HL-60 (cell line): ENCODE measurements at regions not wholly inside any gene's neighbourhood (a gene's known extent, or its start where the extent isn't known, plus 50 kb on each side); places are given as distances from the start of the nearest gene placed in this dataset.

ENCODE experiments used
- DNase-seq, 2 experiments: peaks; one replicate each; pipeline ENCODE4 v3.0.0-alpha.2; 2010 to 2020; ENCODE audit warnings: low read depth in 1 of 2, low spot score in 1 of 2
- H3K27ac ChIP-seq: fragments of 250-450 bp; sonication (Bioruptor Pico); replicated peaks from 2 replicates; pipeline ENCODE4 v1.5.1; 2020; ENCODE audit warnings: mild to moderate bottlenecking, moderate library complexity
- H3K27me3 ChIP-seq: fragments of 250-450 bp; sonication (Bioruptor Pico); 2 replicates; pipeline ENCODE4 v1.5.1; 2021; ENCODE audit warnings: mild to moderate bottlenecking, moderate library complexity; ENCODE audit not compliant: insufficient read depth, poor library complexity, severe bottlenecking
- H3K4me3 ChIP-seq: replicated peaks from 2 replicates; pipeline ENCODE4 v1.5.1; 2011; ENCODE audit warnings: mild to moderate bottlenecking, control low read depth, low read length; ENCODE audit not compliant: insufficient read depth
- CTCF ChIP-seq: IDR thresholded peaks from one replicate; pipeline ENCODE4 v1.5.1; 2011; ENCODE audit warnings: low read length, control low read depth, inconsistent platforms; ENCODE audit not compliant: insufficient read depth
- GABPA ChIP-seq: IDR thresholded peaks from 2 replicates; pipeline ENCODE4 v1.6.1; 2012; ENCODE audit warnings: low read depth
- POLR2AphosphoS5 ChIP-seq: IDR thresholded peaks from 2 replicates; pipeline ENCODE4 v1.6.1; 2012; ENCODE audit warnings: low read depth
- REST ChIP-seq: IDR thresholded peaks from 2 replicates; pipeline ENCODE4 v1.6.1; 2012; ENCODE audit warnings: low read depth; ENCODE audit not compliant: insufficient replicate concordance
- SPI1 ChIP-seq: IDR thresholded peaks from 2 replicates; pipeline ENCODE4 v1.6.1; 2012; ENCODE audit warnings: low read depth, mild to moderate bottlenecking, borderline replicate concordance

GRCh38 chr5:68071736-68072135, 143.8 kb upstream of the PIK3R1 start:
- Histone ChIP-seq H3K27me3 (no peaks in the 10 kb centered on the region), H3K27ac (no peak overlapping the region), H3K4me3 (no peak overlapping the region)
- TF ChIP-seq POLR2AphosphoS5 (no peak), SPI1 (no peak), GABPA (no peak), REST (no peak), CTCF (no peak)
- DNase-seq = no peak

- Histone ChIP-seq H3K27me3 (no peaks in the 10 kb centered on the region), H3K4me3 (no peak overlapping the region), H3K27ac (no peak overlapping the region)
- no peak for DNase-seq
- no peak for TF ChIP-seq CTCF
- TF ChIP-seq GABPA = no peak
- TF ChIP-seq REST = no peak
- no peak for TF ChIP-seq SPI1
- TF ChIP-seq POLR2AphosphoS5 = no peak
Observed at GRCh38 chr5:68071282-68071632, 144.3 kb upstream of the PIK3R1 start.

- no peak overlapping the region for H3K4me3 ChIP-seq
- TF ChIP-seq GABPA (no peak), REST (no peak), CTCF (no peak), SPI1 (no peak), POLR2AphosphoS5 (no peak)
- H3K27ac ChIP-seq = no peak overlapping the region
- no peak for DNase-seq
- no peaks in the 10 kb centered on the region for H3K27me3 ChIP-seq
Observed at GRCh38 chr5:68070591-68071281, 144.8 kb upstream of the PIK3R1 start.
